ENCODE measurements at regions not wholly inside any gene's neighbourhood (a gene's known extent, or its start where the extent isn't known, plus 50 kb on each side); places are given as distances from the start of the nearest gene placed in this dataset.

GRCh38 chr2:224104668-224105386, 65.7 kb upstream of the SERPINE2 start:
- no peak for TF ChIP-seq FOXM1 (IDR thresholded peaks at IDR 0.05; ENCODE audit: low read depth, low read length)
- TF ChIP-seq PML (IDR thresholded peaks at IDR 0.05; ENCODE audit: low read length) = no peak
- TF ChIP-seq TARDBP (IDR thresholded peaks at IDR 0.05; ENCODE audit: borderline replicate concordance) = no peak
- TF ChIP-seq IRF4 (IDR thresholded peaks at IDR 0.05; ENCODE audit: low read depth, low read length) = no peak
- no peak for TF ChIP-seq RAD21 (IDR thresholded peaks at IDR 0.05; ENCODE audit: insufficient read depth, low read depth, low read length)
- TF ChIP-seq CEBPZ (IDR thresholded peaks at IDR 0.05; ENCODE audit: low read depth, low read length) = no peak

All from GM12878 (cell line).